DND-41 (cell line): ENCODE measurements at regions not wholly inside any gene's neighbourhood (a gene's known extent, or its start where the extent isn't known, plus 50 kb on each side); places are given as distances from the start of the nearest gene placed in this dataset.
A peak's percentile ranks its signal among the peaks of the same experiment; 100 is the strongest.

ENCODE experiments used
- ATAC-seq: fragments of 200-7000 bp; cut with Tn5 transposase; 3 replicates; pipeline ENCODE4 v1.9.1; 2021; ENCODE audit warnings: low read depth; ENCODE audit not compliant: insufficient read depth
- DNase-seq: peaks from one replicate; pipeline ENCODE4 v3.0.0-alpha.2; 2020
- H2AFZ ChIP-seq: 2 replicates; pipeline ENCODE4 v1.6.0; 2012; ENCODE audit warnings: low read depth, low read length
- H3K27ac ChIP-seq: 2 replicates; pipeline ENCODE4 v1.5.1; 2012; ENCODE audit warnings: low read length, inconsistent platforms
- H3K27me3 ChIP-seq: fragments of 200-600 bp; sonication (generic); 2 replicates; pipeline ENCODE4 v1.6.0; 2012; ENCODE audit warnings: low read length, mild to moderate bottlenecking, inconsistent platforms; ENCODE audit not compliant: insufficient read depth, poor library complexity
- H3K36me3 ChIP-seq: 2 replicates; pipeline ENCODE4 v1.5.1; 2012; ENCODE audit warnings: low read length, inconsistent platforms; ENCODE audit not compliant: insufficient read depth
- H3K4me1 ChIP-seq: 2 replicates; pipeline ENCODE4 v1.5.1; 2012; ENCODE audit warnings: mild to moderate bottlenecking, low read length; ENCODE audit not compliant: insufficient read depth
- H3K4me2 ChIP-seq: 2 replicates; pipeline ENCODE4 v1.6.0; 2012; ENCODE audit warnings: mild to moderate bottlenecking, moderate library complexity, low read length, inconsistent platforms; ENCODE audit not compliant: insufficient read depth
- H3K4me3 ChIP-seq, 2 experiments: fragments of 200-600 bp in 1 of 2; shearing (Covaris generic) in 1 of 2; 2 replicates each; pipeline ENCODE4 v1.5.1; 2012 to 2016; ENCODE audit warnings: inconsistent platforms in 2 of 2, low read length in 2 of 2, mild to moderate bottlenecking in 2 of 2, low read depth in 1 of 2, moderate library complexity in 1 of 2
- H3K79me2 ChIP-seq: 2 replicates; pipeline ENCODE4 v1.6.0; 2012; ENCODE audit warnings: low read length, inconsistent platforms; ENCODE audit not compliant: insufficient read depth
- H3K9ac ChIP-seq: 2 replicates; pipeline ENCODE4 v1.6.0; 2012; ENCODE audit warnings: low read depth, mild to moderate bottlenecking, inconsistent platforms, low read length, moderate library complexity
- H3K9me3 ChIP-seq: 2 replicates; pipeline ENCODE4 v1.5.1; 2012; ENCODE audit warnings: low read length, moderate library complexity, mild to moderate bottlenecking, inconsistent platforms; ENCODE audit not compliant: insufficient read depth, severe bottlenecking
- H4K20me1 ChIP-seq: 2 replicates; pipeline ENCODE4 v1.6.0; 2012; ENCODE audit warnings: low read length; ENCODE audit not compliant: insufficient read depth
- EZH2 ChIP-seq: IDR thresholded peaks from 3 replicates; pipeline ENCODE4 v1.6.1; 2012; ENCODE audit warnings: borderline replicate concordance, low read depth, mild to moderate bottlenecking, moderate library complexity, low read length, inconsistent platforms; ENCODE audit not compliant: severe bottlenecking
- TF ChIP-seq, protein P1 (sequence below): IDR thresholded peaks from 2 replicates; pipeline ENCODE4 v1.5.1; 2012; ENCODE audit warnings: borderline replicate concordance, low read length, moderate library complexity, mild to moderate bottlenecking; ENCODE audit not compliant: poor library complexity, severe bottlenecking; ENCODE audit errors: extremely low read depth

DNA sequence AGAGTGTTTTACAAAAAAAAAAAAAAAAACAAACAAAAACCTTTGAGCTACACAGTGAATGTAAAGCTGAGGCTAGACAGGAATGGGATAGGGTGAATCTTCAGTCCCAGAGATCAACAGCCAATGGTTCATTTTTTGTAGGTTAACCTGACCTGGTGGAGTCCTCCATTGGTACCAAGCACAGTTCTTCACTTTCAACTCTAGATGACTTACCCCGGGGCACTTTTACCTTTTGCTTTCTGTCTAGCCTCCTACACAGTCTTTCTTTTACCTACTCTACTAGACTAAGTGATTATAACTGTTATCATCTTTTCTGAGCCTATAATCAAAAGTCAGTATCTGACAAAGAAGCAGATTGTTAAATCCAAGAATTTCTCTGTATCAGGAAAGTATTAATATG is 50.9 kb downstream of the ANXA2R start:
- Histone ChIP-seq H2AFZ (no peak overlapping the region), H3K9me3 (peaks cover 9% of the 10 kb centered on the region), H3K27me3 (no peaks in the 10 kb centered on the region), H3K36me3 (no peaks in the 10 kb centered on the region; the same call in 1 of the 2 replicates), H3K4me1 (peaks cover 23% of the 10 kb centered on the region), H4K20me1 (no peaks in the 10 kb centered on the region), H3K4me3 (no peak overlapping the region), H3K9ac (no peak overlapping the region), H3K79me2 (peaks cover 49% of the 10 kb centered on the region), H3K27ac (no peak overlapping the region), H3K4me2 (peak overlapping the region; percentile 73; the same call in 1 of the 2 replicates)
- ATAC-seq (no peak), DNase-seq (no peak)
- TF ChIP-seq, protein P1, sequence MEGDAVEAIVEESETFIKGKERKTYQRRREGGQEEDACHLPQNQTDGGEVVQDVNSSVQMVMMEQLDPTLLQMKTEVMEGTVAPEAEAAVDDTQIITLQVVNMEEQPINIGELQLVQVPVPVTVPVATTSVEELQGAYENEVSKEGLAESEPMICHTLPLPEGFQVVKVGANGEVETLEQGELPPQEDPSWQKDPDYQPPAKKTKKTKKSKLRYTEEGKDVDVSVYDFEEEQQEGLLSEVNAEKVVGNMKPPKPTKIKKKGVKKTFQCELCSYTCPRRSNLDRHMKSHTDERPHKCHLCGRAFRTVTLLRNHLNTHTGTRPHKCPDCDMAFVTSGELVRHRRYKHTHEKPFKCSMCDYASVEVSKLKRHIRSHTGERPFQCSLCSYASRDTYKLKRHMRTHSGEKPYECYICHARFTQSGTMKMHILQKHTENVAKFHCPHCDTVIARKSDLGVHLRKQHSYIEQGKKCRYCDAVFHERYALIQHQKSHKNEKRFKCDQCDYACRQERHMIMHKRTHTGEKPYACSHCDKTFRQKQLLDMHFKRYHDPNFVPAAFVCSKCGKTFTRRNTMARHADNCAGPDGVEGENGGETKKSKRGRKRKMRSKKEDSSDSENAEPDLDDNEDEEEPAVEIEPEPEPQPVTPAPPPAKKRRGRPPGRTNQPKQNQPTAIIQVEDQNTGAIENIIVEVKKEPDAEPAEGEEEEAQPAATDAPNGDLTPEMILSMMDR: no peak
- TF ChIP-seq EZH2: no peak

- no peaks in the 10 kb centered on the region; the same call in 1 of the 2 replicates for H3K36me3 ChIP-seq
- H3K4me3 ChIP-seq: no peak overlapping the region
- H3K9me3 ChIP-seq: peaks cover 9% of the 10 kb centered on the region
- H2AFZ ChIP-seq: no peak overlapping the region
- no peak overlapping the region for H3K27ac ChIP-seq
- ATAC-seq (no peak), DNase-seq (no peak)
- no peak overlapping the region for H3K4me2 ChIP-seq
- H4K20me1 ChIP-seq: no peaks in the 10 kb centered on the region
- no peak for TF ChIP-seq EZH2
- TF ChIP-seq, protein P1: no peak
- peaks cover 23% of the 10 kb centered on the region for H3K4me1 ChIP-seq
- H3K9ac ChIP-seq: no peak overlapping the region
- peaks cover 43% of the 10 kb centered on the region for H3K79me2 ChIP-seq
- H3K27me3 ChIP-seq: no peaks in the 10 kb centered on the region
These were observed 51.6 kb downstream of the ANXA2R start for GRCh38 chr5:42988568-42988967.

- Histone ChIP-seq H3K9me3 (peaks cover 9% of the 10 kb centered on the region), H3K4me3 (no peak overlapping the region), H2AFZ (no peak overlapping the region), H3K36me3 (no peaks in the 10 kb centered on the region), H3K27ac (no peak overlapping the region), H3K27me3 (no peaks in the 10 kb centered on the region), H3K4me2 (no peak overlapping the region), H3K4me1 (peaks cover 10% of the 10 kb centered on the region), H3K79me2 (peaks cover 12% of the 10 kb centered on the region), H4K20me1 (no peaks in the 10 kb centered on the region), H3K9ac (no peak overlapping the region)
- DNase-seq (no peak), ATAC-seq (no peak)
- no peak for TF ChIP-seq EZH2
- TF ChIP-seq, protein P1: no peak
These were observed 54.7 kb downstream of the ANXA2R start for GRCh38 chr5:42985129-42986037.
